ENCODE measurements at regions not wholly inside any gene's neighbourhood (a gene's known extent, or its start where the extent isn't known, plus 50 kb on each side); places are given as distances from the start of the nearest gene placed in this dataset.

GRCh38 chr9:107597743-107598217 lies 108.2 kb upstream of the KLF4 start:
- TF ChIP-seq, protein P1, sequence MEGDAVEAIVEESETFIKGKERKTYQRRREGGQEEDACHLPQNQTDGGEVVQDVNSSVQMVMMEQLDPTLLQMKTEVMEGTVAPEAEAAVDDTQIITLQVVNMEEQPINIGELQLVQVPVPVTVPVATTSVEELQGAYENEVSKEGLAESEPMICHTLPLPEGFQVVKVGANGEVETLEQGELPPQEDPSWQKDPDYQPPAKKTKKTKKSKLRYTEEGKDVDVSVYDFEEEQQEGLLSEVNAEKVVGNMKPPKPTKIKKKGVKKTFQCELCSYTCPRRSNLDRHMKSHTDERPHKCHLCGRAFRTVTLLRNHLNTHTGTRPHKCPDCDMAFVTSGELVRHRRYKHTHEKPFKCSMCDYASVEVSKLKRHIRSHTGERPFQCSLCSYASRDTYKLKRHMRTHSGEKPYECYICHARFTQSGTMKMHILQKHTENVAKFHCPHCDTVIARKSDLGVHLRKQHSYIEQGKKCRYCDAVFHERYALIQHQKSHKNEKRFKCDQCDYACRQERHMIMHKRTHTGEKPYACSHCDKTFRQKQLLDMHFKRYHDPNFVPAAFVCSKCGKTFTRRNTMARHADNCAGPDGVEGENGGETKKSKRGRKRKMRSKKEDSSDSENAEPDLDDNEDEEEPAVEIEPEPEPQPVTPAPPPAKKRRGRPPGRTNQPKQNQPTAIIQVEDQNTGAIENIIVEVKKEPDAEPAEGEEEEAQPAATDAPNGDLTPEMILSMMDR (IDR thresholded peaks at IDR 0.05; ENCODE audit: low read depth, low read length, poor library complexity, severe bottlenecking) = no peak
- TF ChIP-seq EZH2phosphoT487 (IDR thresholded peaks at IDR 0.05; ENCODE audit: borderline replicate concordance, low read length) = no peak
